H9 (cell line): ENCODE measurements at regions not wholly inside any gene's neighbourhood (a gene's known extent, or its start where the extent isn't known, plus 50 kb on each side); places are given as distances from the start of the nearest gene placed in this dataset.

Experiments used
- DNase-seq: peaks from one replicate; pipeline ENCODE4 v3.0.0-alpha.2; 2017
- H2AFZ ChIP-seq: one replicate; pipeline ENCODE4 v1.6.1; 2013; ENCODE audit warnings: mild to moderate bottlenecking, low read length, control low read depth, moderate library complexity
- H2AK5ac ChIP-seq: 2 replicates; pipeline ENCODE4 v1.6.1; 2013; ENCODE audit warnings: low read length, control low read depth, mixed read lengths; ENCODE audit not compliant: insufficient read length
- H2BK120ac ChIP-seq: one replicate; pipeline ENCODE4 v1.6.1; 2013; ENCODE audit warnings: low read depth, mild to moderate bottlenecking, low read length, control low read depth, inconsistent platforms; ENCODE audit not compliant: poor library complexity, severe bottlenecking
- H2BK12ac ChIP-seq: 2 replicates; pipeline ENCODE4 v1.6.1; 2013; ENCODE audit warnings: low read length, control low read depth, mixed read lengths, low read depth; ENCODE audit not compliant: insufficient read length
- H2BK15ac ChIP-seq: 2 replicates; pipeline ENCODE4 v1.6.1; 2013; ENCODE audit warnings: low read depth, low read length, control low read depth
- H2BK20ac ChIP-seq: one replicate; pipeline ENCODE4 v1.6.1; 2013; ENCODE audit warnings: low read depth, mild to moderate bottlenecking, low read length, control low read depth, inconsistent platforms; ENCODE audit not compliant: poor library complexity, severe bottlenecking
- H2BK5ac ChIP-seq: 2 replicates; pipeline ENCODE4 v1.6.1; 2013; ENCODE audit warnings: low read length, control low read depth, mixed read lengths; ENCODE audit not compliant: insufficient read length
- H3K14ac ChIP-seq: 2 replicates; pipeline ENCODE4 v1.6.1; 2013; ENCODE audit warnings: low read length, control low read depth; ENCODE audit not compliant: insufficient read depth
- H3K18ac ChIP-seq: 2 replicates; pipeline ENCODE4 v1.6.1; 2013; ENCODE audit warnings: low read depth, mild to moderate bottlenecking, mixed read lengths, low read length, control low read depth; ENCODE audit not compliant: insufficient read length
- H3K23ac ChIP-seq: 2 replicates; pipeline ENCODE4 v1.6.1; 2013; ENCODE audit warnings: low read length, control low read depth, mixed read lengths, low read depth; ENCODE audit not compliant: insufficient read length
- H3K23me2 ChIP-seq: 2 replicates; pipeline ENCODE4 v1.6.1; 2013; ENCODE audit warnings: low read depth, mild to moderate bottlenecking, mixed read lengths, low read length, control low read depth; ENCODE audit not compliant: insufficient read length, poor library complexity, severe bottlenecking
- H3K27ac ChIP-seq: 2 replicates; pipeline ENCODE4 v1.5.1; 2013; ENCODE audit warnings: low read length, control low read depth, mixed read lengths, low read depth; ENCODE audit not compliant: insufficient read length
- H3K27me3 ChIP-seq: 2 replicates; pipeline ENCODE4 v1.6.1; 2013; ENCODE audit warnings: low read length, control low read depth, inconsistent platforms; ENCODE audit not compliant: insufficient read depth
- H3K4ac ChIP-seq: 2 replicates; pipeline ENCODE4 v1.6.1; 2013; ENCODE audit warnings: low read depth, mild to moderate bottlenecking, control low read depth, inconsistent platforms, low read length, moderate library complexity
- H3K4me1 ChIP-seq: 2 replicates; pipeline ENCODE4 v1.6.1; 2013; ENCODE audit warnings: low read length, control low read depth, inconsistent platforms; ENCODE audit not compliant: insufficient read depth
- H3K4me2 ChIP-seq: 2 replicates; pipeline ENCODE4 v1.6.1; 2013; ENCODE audit warnings: low read length, control low read depth, mixed read lengths; ENCODE audit not compliant: insufficient read length, insufficient read depth
- H3K56ac ChIP-seq: 2 replicates; pipeline ENCODE4 v1.6.1; 2013; ENCODE audit warnings: low read depth, mild to moderate bottlenecking, mixed read lengths, low read length, control low read depth; ENCODE audit not compliant: insufficient read length
- H3K79me1 ChIP-seq: 2 replicates; pipeline ENCODE4 v1.6.1; 2013; ENCODE audit warnings: low read depth, mild to moderate bottlenecking, moderate library complexity, low read length, control low read depth, inconsistent platforms; ENCODE audit not compliant: insufficient read depth, poor library complexity, severe bottlenecking
- H3K79me2 ChIP-seq: 2 replicates; pipeline ENCODE4 v1.6.1; 2013; ENCODE audit warnings: low read length, control low read depth, inconsistent platforms; ENCODE audit not compliant: insufficient read depth
- H3K9ac ChIP-seq: 2 replicates; pipeline ENCODE4 v1.6.1; 2013; ENCODE audit warnings: low read length, control low read depth, mixed read lengths; ENCODE audit not compliant: insufficient read length; ENCODE audit errors: extremely low read depth
- H3K9me3 ChIP-seq: one replicate; pipeline ENCODE4 v1.6.1; 2013; ENCODE audit warnings: low read depth, low read length, inconsistent platforms; ENCODE audit not compliant: control insufficient read depth
- H3T11ph ChIP-seq: one replicate; pipeline ENCODE4 v1.6.1; 2013; ENCODE audit warnings: mild to moderate bottlenecking, low read length, control low read depth, inconsistent platforms
- H4K20me1 ChIP-seq: one replicate; pipeline ENCODE4 v1.6.1; 2013; ENCODE audit not compliant: control insufficient read depth, insufficient read length, insufficient read depth
- H4K5ac ChIP-seq: 2 replicates; pipeline ENCODE4 v1.6.1; 2013; ENCODE audit warnings: low read depth, mild to moderate bottlenecking, mixed read lengths, low read length, control low read depth; ENCODE audit not compliant: insufficient read length
- H4K8ac ChIP-seq: replicated peaks from 2 replicates; pipeline ENCODE4 v1.6.1; 2013; ENCODE audit warnings: low read length, control low read depth, mixed read lengths, low read depth; ENCODE audit not compliant: insufficient read length
- H4K91ac ChIP-seq: 2 replicates; pipeline ENCODE4 v1.6.1; 2013; ENCODE audit warnings: low read depth, mild to moderate bottlenecking, moderate library complexity, mixed read lengths, low read length, control low read depth; ENCODE audit not compliant: insufficient read length
- H3K27ac Mint-ChIP-seq, 3 experiments: 2 replicates in 2 of 3; 3 replicates in 1 of 3; pipeline ENCODE4 v1.8.0; 2020 to 2021; ENCODE audit warnings: mixed read lengths in 3 of 3, mild to moderate bottlenecking in 1 of 3, moderate library complexity in 1 of 3
- H3K27me3 Mint-ChIP-seq: 2 replicates; pipeline ENCODE4 v1.8.0; 2021; ENCODE audit warnings: low read depth, mild to moderate bottlenecking, moderate library complexity, mixed read lengths
- H3K36me3 Mint-ChIP-seq, 3 experiments: 2 replicates in 2 of 3; 3 replicates in 1 of 3; pipeline ENCODE4 v1.8.0; 2020 to 2021; ENCODE audit warnings: low read depth in 3 of 3, mixed read lengths in 3 of 3; ENCODE audit not compliant: insufficient read depth in 1 of 3
- H3K4me1 Mint-ChIP-seq, 2 experiments: 2 replicates each; pipeline ENCODE4 v1.8.0; 2020; ENCODE audit warnings: mixed read lengths in 2 of 2
- H3K4me3 Mint-ChIP-seq, 2 experiments: 2 replicates in 1 of 2; 3 replicates in 1 of 2; pipeline ENCODE4 v1.8.0; 2020 to 2021; ENCODE audit warnings: mild to moderate bottlenecking in 2 of 2, mixed read lengths in 2 of 2, moderate library complexity in 1 of 2
- H3K9me3 Mint-ChIP-seq, 2 experiments: 2 replicates in 1 of 2; 3 replicates in 1 of 2; pipeline ENCODE4 v1.8.0; 2020; ENCODE audit warnings: mild to moderate bottlenecking in 2 of 2, mixed read lengths in 2 of 2, moderate library complexity in 1 of 2
- CTCF ChIP-seq: fragments of 200-600 bp; sonication (generic); conservative IDR thresholded peaks from 3 replicates; pipeline ENCODE4 v1.8.0; 2021; ENCODE audit warnings: antibody characterized with exemption, mild to moderate bottlenecking
- WGBS: extraction: QIAGEN DNeasy Blood & Tissue Kit; methylation state at CpG from one replicate; pipeline ENCODE4 v1.1.7; 2013; ENCODE audit warnings: missing lambda C conversion rate, low lambda C conversion rate, mixed read lengths; ENCODE audit not compliant: insufficient read length; ENCODE audit errors: extremely low coverage; 5-methylcytosine and 5-hydroxymethylcytosine counted together

GRCh38 chr1:10951961-10952360 is 60.5 kb upstream of the TARDBP start:
- Histone ChIP-seq H3K27me3 (no peaks in the 10 kb centered on the region), H2BK15ac (no peak overlapping the region), H3K18ac (no peak overlapping the region), H2AK5ac (no peak overlapping the region), H2BK5ac (no peak overlapping the region), H3K4ac (no peak overlapping the region), H2BK12ac (no peak overlapping the region), H3K79me2 (no peaks in the 10 kb centered on the region), H4K8ac (no peak overlapping the region), H3K4me2 (no peak overlapping the region), H4K91ac (no peak overlapping the region), H2AFZ (no peak overlapping the region), H3K9ac (no peak overlapping the region), H3K4me1 (no peaks in the 10 kb centered on the region), H4K5ac (no peak overlapping the region), H3K56ac (no peak overlapping the region), H3T11ph (no peak overlapping the region), H3K79me1 (no peaks in the 10 kb centered on the region), H4K20me1 (no peaks in the 10 kb centered on the region), H3K23ac (no peak overlapping the region), H3K9me3 (no peaks in the 10 kb centered on the region), H3K14ac (no peak overlapping the region), H3K23me2 (no peaks in the 10 kb centered on the region), H2BK20ac (no peak overlapping the region), H3K27ac (no peak overlapping the region), H2BK120ac (no peak overlapping the region)
- H3K9me3 Mint-ChIP-seq = no peaks in the 10 kb centered on the region
- peaks cover 0 to under 1% of the 10 kb centered on the region in 2 experiments; a peak in 1 of 4 replicates for H3K4me1 Mint-ChIP-seq
- TF ChIP-seq CTCF = no peak
- peaks cover 15% of the 10 kb centered on the region for H3K27me3 Mint-ChIP-seq
- WGBS = no CpG with 5 or more reads among the region's 4 CpGs
- no peak for DNase-seq
- no peak overlapping the region for H3K4me3 Mint-ChIP-seq
- no peak overlapping the region for H3K27ac Mint-ChIP-seq
- H3K36me3 Mint-ChIP-seq = no peaks in the 10 kb centered on the region; a peak in 1 of 7 replicates
